NB4 (cell line): ENCODE measurements at regions not wholly inside any gene's neighbourhood (a gene's known extent, or its start where the extent isn't known, plus 50 kb on each side); places are given as distances from the start of the nearest gene placed in this dataset.

Experiments used
- POLR2A ChIP-seq: IDR thresholded peaks from 2 replicates; pipeline ENCODE4 v1.6.1; 2011; ENCODE audit warnings: mild to moderate bottlenecking; ENCODE audit not compliant: insufficient read length; ENCODE audit errors: extremely low read depth
- TF ChIP-seq, protein P1 (sequence below): IDR thresholded peaks from one replicate; pipeline ENCODE4 v1.5.1; 2012; ENCODE audit warnings: low read depth, low read length

DNA sequence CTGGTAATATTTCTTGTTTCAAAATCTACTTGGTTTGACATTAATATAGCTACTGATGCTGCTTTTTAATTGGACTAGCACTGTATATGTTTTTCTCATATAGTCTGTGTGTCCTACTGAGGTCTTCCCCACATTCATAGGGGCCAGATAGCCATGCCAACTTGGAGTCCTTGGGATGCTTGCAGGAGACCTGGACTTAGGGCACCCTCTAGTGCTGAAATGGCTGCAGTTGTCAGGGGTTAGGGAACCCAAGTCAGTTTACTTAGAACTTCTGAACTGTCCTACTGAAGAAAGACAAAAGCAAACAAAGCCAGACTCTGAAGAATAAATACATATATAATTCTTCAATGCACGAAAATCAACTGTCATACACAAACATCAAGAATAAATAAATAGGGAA lies 279.9 kb upstream of the SYT1 start:
- TF ChIP-seq, protein P1, sequence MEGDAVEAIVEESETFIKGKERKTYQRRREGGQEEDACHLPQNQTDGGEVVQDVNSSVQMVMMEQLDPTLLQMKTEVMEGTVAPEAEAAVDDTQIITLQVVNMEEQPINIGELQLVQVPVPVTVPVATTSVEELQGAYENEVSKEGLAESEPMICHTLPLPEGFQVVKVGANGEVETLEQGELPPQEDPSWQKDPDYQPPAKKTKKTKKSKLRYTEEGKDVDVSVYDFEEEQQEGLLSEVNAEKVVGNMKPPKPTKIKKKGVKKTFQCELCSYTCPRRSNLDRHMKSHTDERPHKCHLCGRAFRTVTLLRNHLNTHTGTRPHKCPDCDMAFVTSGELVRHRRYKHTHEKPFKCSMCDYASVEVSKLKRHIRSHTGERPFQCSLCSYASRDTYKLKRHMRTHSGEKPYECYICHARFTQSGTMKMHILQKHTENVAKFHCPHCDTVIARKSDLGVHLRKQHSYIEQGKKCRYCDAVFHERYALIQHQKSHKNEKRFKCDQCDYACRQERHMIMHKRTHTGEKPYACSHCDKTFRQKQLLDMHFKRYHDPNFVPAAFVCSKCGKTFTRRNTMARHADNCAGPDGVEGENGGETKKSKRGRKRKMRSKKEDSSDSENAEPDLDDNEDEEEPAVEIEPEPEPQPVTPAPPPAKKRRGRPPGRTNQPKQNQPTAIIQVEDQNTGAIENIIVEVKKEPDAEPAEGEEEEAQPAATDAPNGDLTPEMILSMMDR = peak; percentile 31
- TF ChIP-seq POLR2A = no peak
